ENCODE measurements at regions not wholly inside any gene's neighbourhood (a gene's known extent, or its start where the extent isn't known, plus 50 kb on each side); places are given as distances from the start of the nearest gene placed in this dataset.

DNA sequence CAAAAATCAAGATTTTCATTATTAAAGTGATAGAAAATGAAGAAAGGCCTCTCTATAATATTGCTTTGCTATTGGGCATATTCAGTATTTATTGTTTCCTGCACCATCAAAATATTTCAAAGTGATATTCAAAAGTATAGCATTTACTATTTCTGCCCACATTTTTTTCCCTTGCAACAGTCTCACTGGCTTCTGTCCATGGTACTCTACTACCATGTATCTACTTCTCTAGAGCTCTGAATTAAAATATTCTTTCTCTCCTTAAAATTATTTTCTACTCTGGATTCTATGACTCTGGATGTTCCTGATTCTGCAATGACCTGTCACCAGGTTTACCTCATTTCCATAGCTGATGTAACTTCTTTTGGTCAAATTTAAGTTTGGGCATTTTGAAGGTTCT, 1508.3 kb upstream of the PRR20A start:
- TF ChIP-seq POLR2A (IDR thresholded peaks at IDR 0.05), result no peak
- TF ChIP-seq, protein P1, sequence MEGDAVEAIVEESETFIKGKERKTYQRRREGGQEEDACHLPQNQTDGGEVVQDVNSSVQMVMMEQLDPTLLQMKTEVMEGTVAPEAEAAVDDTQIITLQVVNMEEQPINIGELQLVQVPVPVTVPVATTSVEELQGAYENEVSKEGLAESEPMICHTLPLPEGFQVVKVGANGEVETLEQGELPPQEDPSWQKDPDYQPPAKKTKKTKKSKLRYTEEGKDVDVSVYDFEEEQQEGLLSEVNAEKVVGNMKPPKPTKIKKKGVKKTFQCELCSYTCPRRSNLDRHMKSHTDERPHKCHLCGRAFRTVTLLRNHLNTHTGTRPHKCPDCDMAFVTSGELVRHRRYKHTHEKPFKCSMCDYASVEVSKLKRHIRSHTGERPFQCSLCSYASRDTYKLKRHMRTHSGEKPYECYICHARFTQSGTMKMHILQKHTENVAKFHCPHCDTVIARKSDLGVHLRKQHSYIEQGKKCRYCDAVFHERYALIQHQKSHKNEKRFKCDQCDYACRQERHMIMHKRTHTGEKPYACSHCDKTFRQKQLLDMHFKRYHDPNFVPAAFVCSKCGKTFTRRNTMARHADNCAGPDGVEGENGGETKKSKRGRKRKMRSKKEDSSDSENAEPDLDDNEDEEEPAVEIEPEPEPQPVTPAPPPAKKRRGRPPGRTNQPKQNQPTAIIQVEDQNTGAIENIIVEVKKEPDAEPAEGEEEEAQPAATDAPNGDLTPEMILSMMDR (IDR thresholded peaks at IDR 0.05), result no peak
- H3K9me3 ChIP-seq (replicated peaks in 1 of 3), result no peaks in the 10 kb centered on the region
- H3K27me3 ChIP-seq, result no peaks in the 10 kb centered on the region
- H3K27ac ChIP-seq, result no peak overlapping the region
- H3K4me3 ChIP-seq, result no peak overlapping the region
- no peaks in the 10 kb centered on the region for H3K36me3 ChIP-seq (replicated peaks in 1 of 2)
- no peaks in the 10 kb centered on the region for H3K4me1 ChIP-seq (replicated peaks in 1 of 2)
- intact Hi-C loops (cut with DNase I), result no loop called here
- no peak for DNase-seq

- H3K27ac ChIP-seq, result no peak overlapping the region
- 35 to 49% (median 38%) methylated on average over 1 of the region's 1 CpG for WGBS, 4 donors
- H3K4me3 ChIP-seq, result no peak overlapping the region
- TF ChIP-seq, protein P1 (IDR thresholded peaks at IDR 0.05), result no peak
- no peak for TF ChIP-seq POLR2A (IDR thresholded peaks at IDR 0.05)
- DNase-seq, result no peak
- H3K4me1 ChIP-seq (replicated peaks in 1 of 2), result no peaks in the 10 kb centered on the region
- H3K9me3 ChIP-seq (replicated peaks in 1 of 3), result no peaks in the 10 kb centered on the region
- H3K36me3 ChIP-seq (replicated peaks in 1 of 2), result no peaks in the 10 kb centered on the region
- H3K27me3 ChIP-seq, result no peaks in the 10 kb centered on the region
- intact Hi-C loops (cut with DNase I), result no loop called here
Observed at GRCh38 chr13:55649485-55649884, 1491.2 kb upstream of the PRR20A start.

DNA sequence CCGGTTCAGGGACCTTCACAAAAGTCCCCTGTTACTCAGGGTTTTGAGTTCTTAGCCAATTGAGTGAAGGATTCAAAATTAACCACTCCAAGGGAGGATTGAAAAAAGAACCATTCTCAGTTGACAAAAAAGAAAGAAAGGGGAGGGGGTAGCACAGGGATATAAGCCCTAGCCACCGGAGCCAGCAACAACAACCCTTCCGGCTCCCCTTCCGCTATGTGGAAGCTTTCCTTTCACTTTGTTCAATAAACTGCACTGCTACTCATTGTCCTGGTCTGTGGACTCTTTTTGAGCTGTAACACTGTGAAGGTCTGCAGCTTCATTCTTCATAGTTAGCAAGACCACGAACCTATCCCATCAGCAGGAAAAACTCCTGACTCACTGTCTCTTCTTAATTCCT, 1488.1 kb upstream of the PRR20A start:
- Histone ChIP-seq H3K4me3 (no peak overlapping the region), H3K36me3 (replicated peaks in 1 of 2) (no peaks in the 10 kb centered on the region), H3K27me3 (no peaks in the 10 kb centered on the region), H3K9me3 (replicated peaks in 1 of 3) (no peaks in the 10 kb centered on the region), H3K27ac (no peak overlapping the region), H3K4me1 (replicated peaks in 1 of 2) (no peaks in the 10 kb centered on the region)
- WGBS, 4 donors, result 81 to 87% (median 82%) methylated on average over 5 of the region's 5 CpGs
- intact Hi-C loops (cut with DNase I), result no loop called here
- DNase-seq, result no peak
- no peak for TF ChIP-seq POLR2A (IDR thresholded peaks at IDR 0.05)
- TF ChIP-seq, protein P1 (IDR thresholded peaks at IDR 0.05), result no peak

DNA sequence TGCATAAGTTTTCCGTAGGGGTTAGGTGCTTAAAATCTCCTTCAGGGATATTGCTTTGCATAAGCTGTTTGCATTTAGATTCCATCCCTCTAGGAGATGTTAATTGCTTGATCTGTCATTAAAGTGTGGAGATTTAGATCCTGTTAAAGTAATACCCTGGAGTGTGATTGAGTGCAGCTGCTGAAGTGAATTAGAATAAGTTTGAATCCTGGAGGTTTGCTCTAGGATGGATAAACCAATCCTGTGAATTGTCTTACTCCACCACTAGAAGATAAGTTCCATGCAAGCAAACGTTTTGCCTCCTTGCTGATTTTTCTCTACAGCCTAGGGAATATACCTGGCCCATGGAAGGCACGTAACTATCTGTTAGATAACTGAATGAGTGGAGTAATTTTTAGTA, 1487.2 kb upstream of the PRR20A start:
- TF ChIP-seq POLR2A (IDR thresholded peaks at IDR 0.05), result no peak
- TF ChIP-seq, protein P1 (IDR thresholded peaks at IDR 0.05), result no peak
- no peak for DNase-seq
- H3K36me3 ChIP-seq (replicated peaks in 1 of 2), result no peaks in the 10 kb centered on the region
- H3K9me3 ChIP-seq (replicated peaks in 1 of 3), result no peaks in the 10 kb centered on the region
- WGBS, 4 donors, result 49 to 54% (median 51%) methylated on average over 3 of the region's 3 CpGs
- H3K27ac ChIP-seq, result no peak overlapping the region
- intact Hi-C loops (cut with DNase I), result no loop called here
- no peak overlapping the region for H3K4me3 ChIP-seq
- H3K27me3 ChIP-seq, result no peaks in the 10 kb centered on the region
- H3K4me1 ChIP-seq (replicated peaks in 1 of 2), result no peaks in the 10 kb centered on the region
